Nucleus accumbens (tissue), 56 donors: ENCODE measurements at regions not wholly inside any gene's neighbourhood (a gene's known extent, or its start where the extent isn't known, plus 50 kb on each side); places are given as distances from the start of the nearest gene placed in this dataset.
"Not testable (repeated sequence)": the region's sequence is repeated elsewhere in the genome, so short reads cannot be mapped to it uniquely, and the experiment has no call there.

Experiments used
- DNase-seq, 56 donors: peaks; one replicate each; lab custom pipeline; 2025; lab: John Stamatoyannopoulos, UW

DNA sequence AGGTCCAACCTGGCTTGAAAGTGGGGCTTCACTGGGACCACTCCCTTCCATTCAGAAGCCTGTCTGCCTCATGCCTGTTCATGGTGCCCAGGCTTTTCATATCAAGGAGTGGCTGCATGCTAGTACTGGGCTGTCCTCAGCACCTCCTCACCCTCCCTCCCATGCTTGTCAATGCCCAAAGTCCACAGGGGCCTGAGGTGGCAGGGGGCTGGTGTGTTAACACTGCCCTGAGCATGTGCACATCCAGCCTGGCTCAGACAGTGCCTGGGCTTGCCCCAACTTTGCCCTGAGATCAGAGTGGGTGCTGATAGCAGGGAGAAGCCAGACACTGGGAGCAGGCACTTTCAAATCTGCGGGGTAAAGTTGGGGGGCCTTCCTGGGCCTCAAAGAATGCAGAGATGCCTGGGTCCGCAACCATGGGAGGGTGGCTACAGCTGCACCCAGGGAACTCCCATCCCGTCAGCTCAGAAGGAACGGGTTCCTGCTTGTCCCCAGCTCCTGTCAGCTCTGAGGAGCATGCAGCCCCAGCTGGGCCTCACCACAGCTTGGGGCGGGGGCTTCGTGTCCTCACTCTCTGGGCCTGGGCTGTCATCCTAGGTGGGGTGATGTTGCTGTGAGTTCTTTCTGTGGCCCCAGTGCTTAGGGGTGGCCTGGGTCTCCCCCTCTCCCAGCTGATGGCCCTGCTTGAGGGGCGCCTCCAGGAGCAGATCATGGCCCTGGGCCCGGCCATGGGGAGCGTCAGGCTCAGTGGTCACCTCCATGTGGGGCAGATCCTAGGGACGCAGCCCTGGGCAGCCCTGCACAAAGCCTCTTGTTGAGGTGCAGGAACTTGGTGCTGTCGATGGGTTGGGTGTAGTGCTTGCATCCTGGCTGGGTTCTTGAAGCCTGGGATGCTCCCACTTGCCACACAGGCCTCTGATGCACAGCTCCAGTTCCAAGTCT lies 830.6 kb upstream of the SLITRK5 start:
- DNase-seq = no peak

GRCh38 chr13:86841264-86841663 lies 829.9 kb upstream of the SLITRK5 start:
- DNase-seq = no peak

DNA sequence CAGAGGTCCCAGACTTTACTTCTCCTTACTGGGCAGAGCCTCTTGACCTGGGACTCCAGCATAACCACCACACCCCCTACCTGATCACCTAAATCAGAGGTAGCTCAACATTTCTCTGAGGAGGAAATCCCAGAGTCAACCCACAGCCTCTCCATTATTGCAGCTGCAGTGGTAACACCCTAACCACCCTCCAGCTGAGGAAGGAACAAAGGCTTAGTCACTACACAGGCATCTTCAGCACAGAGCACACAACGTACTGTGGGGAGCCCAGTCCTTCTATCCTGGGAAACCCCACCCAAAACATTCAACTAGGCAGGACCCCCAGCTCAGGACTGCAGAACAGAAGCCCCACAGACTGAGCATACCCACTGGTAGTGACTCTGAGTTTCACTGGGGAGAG lies 824.7 kb upstream of the SLITRK5 start:
- no peak for DNase-seq

DNA sequence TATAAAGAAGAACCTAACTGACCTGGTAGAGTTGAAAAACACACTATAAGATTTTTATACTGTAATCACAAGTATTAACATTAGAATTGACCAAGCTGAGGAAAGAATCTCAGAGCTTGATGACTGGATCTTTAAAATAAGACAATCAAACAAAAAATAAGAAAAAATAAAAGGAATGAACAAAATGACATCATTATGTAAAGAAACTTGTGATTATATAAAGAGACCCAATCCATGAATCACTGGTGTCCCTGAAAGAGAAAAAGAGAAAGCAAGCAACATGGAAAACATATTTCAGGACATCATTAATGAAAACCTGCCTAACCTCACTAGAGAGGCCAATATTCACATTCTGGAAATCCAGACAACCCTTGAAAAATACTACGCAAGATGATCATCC lies 822.5 kb upstream of the SLITRK5 start:
- no peak for DNase-seq

DNA sequence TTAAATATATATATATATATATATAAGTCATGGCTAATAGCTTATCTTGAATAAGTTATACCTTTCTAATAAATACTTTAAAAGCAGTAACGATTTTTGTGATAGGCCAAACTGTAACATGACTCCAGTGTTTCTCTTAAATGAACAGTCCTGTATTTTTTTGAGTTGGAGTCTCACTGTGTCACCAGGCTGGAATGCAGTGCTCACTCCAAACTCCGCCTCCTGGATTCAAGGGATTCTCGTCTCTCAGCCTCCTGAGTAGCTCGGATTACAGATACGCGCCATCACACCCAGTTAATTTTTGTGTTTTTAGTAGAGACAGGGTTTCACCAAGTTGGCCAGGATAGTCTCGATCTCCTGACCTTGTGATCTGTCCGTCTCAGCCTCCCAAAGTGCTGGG lies 814.2 kb upstream of the SLITRK5 start:
- no peak for DNase-seq

DNA sequence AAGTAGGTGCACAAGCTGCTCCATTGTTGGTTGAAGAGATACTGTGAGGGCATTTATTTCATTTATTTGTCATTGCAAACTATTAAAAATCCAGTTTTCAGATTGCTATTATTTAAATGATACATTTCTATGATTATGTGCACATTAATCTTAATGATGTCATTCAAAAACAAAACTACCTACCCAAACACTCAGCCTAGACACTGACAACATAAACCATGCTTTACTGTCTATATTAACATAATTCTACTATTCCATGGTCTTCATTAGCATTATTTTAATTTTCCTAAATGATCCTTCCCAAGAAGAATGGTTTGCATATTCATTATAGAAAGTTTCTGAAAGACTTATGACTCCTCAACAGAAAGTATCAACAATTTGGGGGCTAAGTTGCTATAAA lies 813.0 kb upstream of the SLITRK5 start:
- DNase-seq = no peak

DNA sequence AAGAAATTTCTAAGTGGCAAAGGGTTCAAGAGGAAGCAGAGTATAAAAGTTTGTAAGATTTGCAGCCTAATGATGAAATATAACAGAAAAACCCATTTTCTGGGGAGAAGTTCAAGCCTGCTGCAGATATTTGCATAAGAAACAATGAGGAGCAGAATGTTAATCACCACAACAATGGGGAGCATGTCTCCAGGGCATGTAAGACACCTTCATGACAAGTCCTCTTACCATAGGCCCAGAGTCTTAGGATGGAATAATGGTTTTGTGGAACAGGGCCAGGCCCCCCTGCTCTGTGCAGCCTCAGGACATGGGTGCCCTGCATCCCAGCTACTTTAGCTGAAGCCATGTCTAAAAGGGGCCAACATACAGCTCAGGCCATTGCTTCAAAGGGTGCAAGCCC lies 809.0 kb upstream of the SLITRK5 start:
- no peak for DNase-seq

GRCh38 chr13:86864376-86864775 lies 806.8 kb upstream of the SLITRK5 start:
- no peak for DNase-seq

DNA sequence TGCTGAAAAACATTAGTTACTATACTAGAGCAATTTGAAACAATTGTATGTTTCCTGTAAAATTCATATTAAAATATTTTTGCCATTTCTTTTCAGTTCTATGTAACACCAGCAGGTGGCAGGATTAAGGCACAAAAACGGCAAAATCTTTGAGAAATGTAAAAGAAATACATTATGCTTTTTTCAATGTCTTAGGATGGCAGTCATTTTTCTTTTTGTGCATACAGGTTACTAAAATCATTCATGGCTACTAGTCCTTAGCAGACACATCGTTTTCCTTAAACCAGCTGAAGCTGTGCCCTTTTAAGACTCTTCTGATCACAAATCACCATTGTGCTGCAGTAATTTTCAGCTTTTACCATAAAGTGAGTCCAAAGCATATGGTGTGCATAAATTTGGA lies 800.7 kb upstream of the SLITRK5 start:
- no peak for DNase-seq

GRCh38 chr13:86877441-86877840 lies 793.7 kb upstream of the SLITRK5 start:
- DNase-seq = no peak

- no peak for DNase-seq
Measured at GRCh38 chr13:86878781-86879180, 792.4 kb upstream of the SLITRK5 start.

GRCh38 chr13:86881390-86881789 lies 789.8 kb upstream of the SLITRK5 start:
- DNase-seq = no peak

GRCh38 chr13:86882107-86882506 lies 789.1 kb upstream of the SLITRK5 start:
- DNase-seq = no peak

DNA sequence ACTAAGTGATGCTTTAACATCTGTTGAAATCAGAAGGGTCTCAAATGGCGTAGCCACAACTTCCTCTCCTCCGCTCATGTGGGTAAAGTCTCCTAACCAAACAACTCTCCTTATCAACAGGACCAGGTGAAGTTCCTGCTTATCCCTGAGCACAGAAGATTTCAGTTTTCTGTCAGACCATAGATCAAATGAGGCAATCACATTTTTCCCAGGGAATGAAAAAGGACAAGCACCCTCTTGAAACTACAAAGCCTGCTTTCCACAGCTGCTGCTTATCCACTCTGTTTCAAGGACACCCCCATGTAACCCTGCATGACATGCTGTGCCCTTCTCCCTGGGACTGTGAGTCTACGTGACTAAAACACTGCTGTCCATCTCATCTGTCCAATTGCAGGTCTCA lies 788.3 kb upstream of the SLITRK5 start:
- no peak for DNase-seq

DNA sequence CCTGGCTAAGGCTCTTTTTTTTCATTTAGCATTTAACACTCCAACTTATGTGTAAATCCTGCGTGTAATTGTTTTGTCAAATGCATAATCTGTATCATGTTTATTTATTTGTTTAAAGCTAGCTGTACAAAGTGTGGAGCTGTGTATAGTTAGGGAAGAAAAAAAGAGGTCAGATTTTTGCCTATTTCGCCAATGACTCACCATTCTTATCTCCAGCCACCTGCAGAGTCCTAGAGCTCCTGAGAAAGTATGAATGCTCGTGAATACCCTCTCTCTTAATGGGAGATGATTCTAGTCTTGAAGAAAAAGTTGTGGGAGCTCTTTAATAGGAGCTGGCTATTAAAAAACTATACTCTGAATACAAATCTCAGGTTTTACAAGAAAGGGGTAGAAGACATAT lies 778.8 kb upstream of the SLITRK5 start:
- no peak for DNase-seq

DNA sequence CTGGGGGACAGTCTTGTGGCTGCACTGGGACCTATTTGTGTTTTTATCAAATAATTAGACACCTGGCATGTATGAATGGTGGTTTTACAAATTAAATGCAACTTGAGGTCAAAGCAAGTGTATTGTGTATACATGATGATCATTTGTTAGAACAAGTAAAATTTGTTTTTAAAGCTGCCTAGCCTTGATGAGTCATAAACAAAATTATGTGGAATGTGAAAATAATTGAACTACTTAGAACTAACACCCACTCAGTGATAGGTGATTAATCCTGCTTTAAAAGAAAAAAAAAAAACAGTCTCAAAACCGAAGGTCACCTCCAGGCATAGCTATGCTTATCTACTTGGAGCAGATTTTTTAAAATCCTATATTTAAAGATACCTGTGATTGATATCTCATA lies 770.3 kb upstream of the SLITRK5 start:
- no peak for DNase-seq

GRCh38 chr13:86906127-86906874 lies 764.9 kb upstream of the SLITRK5 start:
- DNase-seq = no peak

DNA sequence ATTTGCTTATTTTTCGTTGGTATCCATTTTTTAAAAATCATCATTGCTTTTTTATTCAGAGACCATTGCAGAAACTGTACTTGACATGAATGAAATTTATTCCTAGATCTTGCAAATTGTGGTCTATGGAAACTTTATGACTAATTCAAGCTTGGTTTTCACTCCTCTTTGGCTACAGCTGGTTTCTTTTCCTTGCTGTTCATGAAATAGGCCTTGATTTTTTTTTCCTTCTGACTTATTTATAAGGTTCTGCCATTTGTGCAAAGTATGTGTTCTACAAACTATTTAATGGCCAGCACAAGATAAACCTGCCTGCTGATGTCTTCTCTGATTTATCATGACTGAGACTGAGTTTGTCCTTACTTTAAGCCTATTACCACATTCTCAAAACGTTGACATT lies 764.0 kb upstream of the SLITRK5 start:
- DNase-seq = no peak

DNA sequence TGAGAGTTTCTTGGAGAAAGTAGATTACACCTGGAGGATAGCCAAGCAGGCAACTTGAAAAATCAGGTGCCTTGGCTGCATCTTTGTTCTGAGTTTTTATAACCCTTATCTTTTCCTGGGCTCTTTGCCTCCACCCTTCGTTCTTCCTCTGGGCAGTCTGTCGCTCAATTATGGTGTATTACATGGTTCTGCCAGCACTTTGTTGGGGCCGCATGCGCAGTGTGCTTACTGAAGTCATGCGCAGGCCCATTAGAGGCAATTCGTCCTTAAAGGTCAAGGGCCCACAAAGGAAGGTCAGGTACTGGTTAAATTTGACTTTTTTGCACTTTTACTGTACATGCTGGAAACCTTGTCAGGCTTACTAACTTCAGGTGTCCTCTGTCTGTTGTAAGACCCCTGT lies 761.9 kb upstream of the SLITRK5 start:
- no peak for DNase-seq

DNA sequence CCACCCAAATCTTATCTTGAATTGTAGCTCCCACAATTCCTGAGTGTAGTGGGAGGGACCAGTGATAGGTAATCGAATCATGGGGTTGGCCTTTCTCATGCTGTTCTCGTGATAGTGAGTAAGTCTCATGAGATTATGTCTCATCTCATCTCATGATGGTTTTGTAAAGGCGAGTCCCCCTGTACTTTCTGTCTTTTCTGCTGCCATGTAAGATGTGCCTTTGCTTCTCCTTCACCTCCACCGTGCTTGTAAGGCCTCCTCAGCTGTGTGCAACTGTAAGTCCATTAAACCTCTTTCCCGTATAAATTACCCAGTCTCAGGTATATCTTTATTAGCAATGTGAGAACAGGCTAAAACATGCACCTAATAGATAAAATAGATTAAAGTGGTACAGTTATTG lies 756.4 kb upstream of the SLITRK5 start:
- no peak for DNase-seq

DNA sequence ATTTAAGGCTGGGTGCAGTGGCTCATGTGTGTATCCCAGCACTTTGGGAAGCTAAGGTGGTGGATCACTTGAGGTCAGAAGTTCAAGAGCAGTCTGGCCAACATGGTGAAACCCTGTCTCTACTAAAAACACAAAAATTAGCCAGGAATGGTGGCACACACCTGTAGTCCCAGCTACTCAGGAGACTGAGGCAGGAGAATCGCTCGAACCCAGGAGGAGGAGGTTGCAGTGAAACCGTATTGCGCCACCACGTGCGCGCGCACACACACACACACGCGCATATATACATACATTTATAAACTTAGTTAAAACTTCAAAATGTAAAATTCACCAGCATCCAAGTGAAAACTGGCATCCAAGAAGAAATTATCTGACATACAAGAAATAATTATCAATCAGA lies 753.7 kb upstream of the SLITRK5 start:
- DNase-seq = not testable (repeated sequence)

DNA sequence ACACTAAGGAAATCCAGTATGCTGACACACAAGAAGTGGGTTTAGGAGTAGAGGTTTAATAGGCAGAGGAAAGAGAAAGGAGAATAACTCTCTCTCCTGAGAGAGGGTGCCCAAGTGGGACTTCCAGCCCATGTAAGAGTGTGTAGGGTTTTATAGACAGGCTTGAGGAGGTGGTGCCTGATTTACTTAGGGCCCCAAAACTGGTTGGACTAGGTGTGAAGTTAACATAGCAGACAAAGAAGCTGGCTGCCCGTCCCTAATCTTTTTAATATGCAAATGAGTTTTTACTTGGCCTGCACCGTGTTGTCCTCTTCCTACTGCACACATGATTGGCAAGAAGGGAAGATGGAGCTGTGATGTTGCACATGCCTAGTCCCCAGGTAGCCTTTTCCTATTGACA lies 752.5 kb upstream of the SLITRK5 start:
- DNase-seq = no peak
